LNCAP (cell line): ENCODE measurements at regions not wholly inside any gene's neighbourhood (a gene's known extent, or its start where the extent isn't known, plus 50 kb on each side); places are given as distances from the start of the nearest gene placed in this dataset.

ENCODE experiments used
- CTCF ChIP-seq: fragments of 450-650 bp; IDR thresholded peaks from 2 replicates; pipeline ENCODE4 v1.5.1; 2017; ENCODE audit warnings: mild to moderate bottlenecking

GRCh38 chr22:26939466-26939865, 282.1 kb downstream of the MIAT start:
- TF ChIP-seq CTCF: no peak

GRCh38 chr22:26941896-26942636, 284.7 kb downstream of the MIAT start:
- no peak for TF ChIP-seq CTCF

GRCh38 chr22:26942637-26942957, 285.2 kb downstream of the MIAT start:
- TF ChIP-seq CTCF: no peak

GRCh38 chr22:26945565-26945964, 288.2 kb downstream of the MIAT start:
- no peak for TF ChIP-seq CTCF

GRCh38 chr22:26949193-26949592, 291.8 kb downstream of the MIAT start:
- no peak for TF ChIP-seq CTCF

GRCh38 chr22:26952004-26952403, 294.6 kb downstream of the MIAT start:
- TF ChIP-seq CTCF: no peak

GRCh38 chr22:26952451-26953011, 295.1 kb downstream of the MIAT start:
- TF ChIP-seq CTCF: no peak
